ENCODE measurements at regions not wholly inside any gene's neighbourhood (a gene's known extent, or its start where the extent isn't known, plus 50 kb on each side); places are given as distances from the start of the nearest gene placed in this dataset.

GRCh38 chr22:47449508-47450270 is 687.2 kb downstream of the TBC1D22A start:
- DNase-seq: no peak

GRCh38 chr22:47448231-47449223 is 686.1 kb downstream of the TBC1D22A start:
- DNase-seq: no peak

GRCh38 chr22:47446821-47447810 is 684.7 kb downstream of the TBC1D22A start:
- DNase-seq: no peak

GRCh38 chr22:47446331-47446730 is 683.9 kb downstream of the TBC1D22A start:
- no peak for DNase-seq

GRCh38 chr22:47445716-47446290 is 683.4 kb downstream of the TBC1D22A start:
- no peak for DNase-seq

- no peak for DNase-seq
Observed at GRCh38 chr22:47445212-47445611, 682.8 kb downstream of the TBC1D22A start.

- DNase-seq: no peak
Observed at GRCh38 chr22:47444746-47445065, 682.3 kb downstream of the TBC1D22A start.

- DNase-seq: no peak
Observed at GRCh38 chr22:47443836-47444745, 681.6 kb downstream of the TBC1D22A start.

- no peak for DNase-seq
Observed at GRCh38 chr22:47442821-47443220, 680.4 kb downstream of the TBC1D22A start.

GRCh38 chr22:47439643-47440265 is 677.3 kb downstream of the TBC1D22A start:
- DNase-seq: no peak

GRCh38 chr22:47437636-47438035 is 675.2 kb downstream of the TBC1D22A start:
- no peak for DNase-seq

- DNase-seq: no peak
Observed at GRCh38 chr22:47437110-47437509, 674.7 kb downstream of the TBC1D22A start.

- DNase-seq: no peak
Observed at GRCh38 chr22:47435826-47436225, 673.4 kb downstream of the TBC1D22A start.

GRCh38 chr22:47435204-47435487 is 672.7 kb downstream of the TBC1D22A start:
- DNase-seq: no peak

- no peak for DNase-seq
Observed at GRCh38 chr22:47434336-47435203, 672.1 kb downstream of the TBC1D22A start.

GRCh38 chr22:47433627-47434026 is 671.2 kb downstream of the TBC1D22A start:
- DNase-seq: no peak

- no peak for DNase-seq
Observed at GRCh38 chr22:47432683-47433082, 670.2 kb downstream of the TBC1D22A start.

- DNase-seq: no peak
Observed at GRCh38 chr22:47423861-47424820, 661.7 kb downstream of the TBC1D22A start.

- no peak for DNase-seq
Observed at GRCh38 chr22:47423266-47423665, 660.8 kb downstream of the TBC1D22A start.
